ENCODE measurements at regions not wholly inside any gene's neighbourhood (a gene's known extent, or its start where the extent isn't known, plus 50 kb on each side); places are given as distances from the start of the nearest gene placed in this dataset.

DNA sequence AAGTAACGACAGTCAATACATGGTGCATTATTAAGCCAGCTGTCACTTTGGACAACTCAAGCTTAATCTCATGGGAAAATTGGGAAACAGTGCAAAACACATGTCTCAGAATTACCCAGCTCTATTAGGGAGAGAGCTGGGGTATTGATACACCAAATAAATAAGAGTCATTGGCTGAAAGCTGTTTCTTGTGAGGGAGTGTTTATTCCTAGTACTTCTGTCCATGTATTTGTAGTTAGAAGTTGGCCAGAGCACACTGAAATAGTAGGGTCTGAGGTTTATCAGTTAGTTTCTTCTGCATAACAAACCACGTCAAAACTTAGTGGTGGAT, 192.0 kb upstream of the RALGAPA2 start:
- Mint-ChIP-seq H3K36me3 (ENCODE audit: unreplicated experiment) (peaks cover 5% of the 10 kb centered on the region), H3K27ac (ENCODE audit: unreplicated experiment) (no peak overlapping the region), H3K9me3 (ENCODE audit: unreplicated experiment) (no peaks in the 10 kb centered on the region), H3K27me3 (ENCODE audit: unreplicated experiment) (peaks cover 2% of the 10 kb centered on the region), H3K4me3 (ENCODE audit: unreplicated experiment) (no peak overlapping the region), H3K4me1 (ENCODE audit: low read depth, unreplicated experiment) (peaks cover 3% of the 10 kb centered on the region)
- TF ChIP-seq, protein P1, sequence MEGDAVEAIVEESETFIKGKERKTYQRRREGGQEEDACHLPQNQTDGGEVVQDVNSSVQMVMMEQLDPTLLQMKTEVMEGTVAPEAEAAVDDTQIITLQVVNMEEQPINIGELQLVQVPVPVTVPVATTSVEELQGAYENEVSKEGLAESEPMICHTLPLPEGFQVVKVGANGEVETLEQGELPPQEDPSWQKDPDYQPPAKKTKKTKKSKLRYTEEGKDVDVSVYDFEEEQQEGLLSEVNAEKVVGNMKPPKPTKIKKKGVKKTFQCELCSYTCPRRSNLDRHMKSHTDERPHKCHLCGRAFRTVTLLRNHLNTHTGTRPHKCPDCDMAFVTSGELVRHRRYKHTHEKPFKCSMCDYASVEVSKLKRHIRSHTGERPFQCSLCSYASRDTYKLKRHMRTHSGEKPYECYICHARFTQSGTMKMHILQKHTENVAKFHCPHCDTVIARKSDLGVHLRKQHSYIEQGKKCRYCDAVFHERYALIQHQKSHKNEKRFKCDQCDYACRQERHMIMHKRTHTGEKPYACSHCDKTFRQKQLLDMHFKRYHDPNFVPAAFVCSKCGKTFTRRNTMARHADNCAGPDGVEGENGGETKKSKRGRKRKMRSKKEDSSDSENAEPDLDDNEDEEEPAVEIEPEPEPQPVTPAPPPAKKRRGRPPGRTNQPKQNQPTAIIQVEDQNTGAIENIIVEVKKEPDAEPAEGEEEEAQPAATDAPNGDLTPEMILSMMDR (IDR thresholded peaks at IDR 0.05; ENCODE audit: partially characterized antibody, unreplicated experiment): no peak
- DNase-seq: no peak

DNA sequence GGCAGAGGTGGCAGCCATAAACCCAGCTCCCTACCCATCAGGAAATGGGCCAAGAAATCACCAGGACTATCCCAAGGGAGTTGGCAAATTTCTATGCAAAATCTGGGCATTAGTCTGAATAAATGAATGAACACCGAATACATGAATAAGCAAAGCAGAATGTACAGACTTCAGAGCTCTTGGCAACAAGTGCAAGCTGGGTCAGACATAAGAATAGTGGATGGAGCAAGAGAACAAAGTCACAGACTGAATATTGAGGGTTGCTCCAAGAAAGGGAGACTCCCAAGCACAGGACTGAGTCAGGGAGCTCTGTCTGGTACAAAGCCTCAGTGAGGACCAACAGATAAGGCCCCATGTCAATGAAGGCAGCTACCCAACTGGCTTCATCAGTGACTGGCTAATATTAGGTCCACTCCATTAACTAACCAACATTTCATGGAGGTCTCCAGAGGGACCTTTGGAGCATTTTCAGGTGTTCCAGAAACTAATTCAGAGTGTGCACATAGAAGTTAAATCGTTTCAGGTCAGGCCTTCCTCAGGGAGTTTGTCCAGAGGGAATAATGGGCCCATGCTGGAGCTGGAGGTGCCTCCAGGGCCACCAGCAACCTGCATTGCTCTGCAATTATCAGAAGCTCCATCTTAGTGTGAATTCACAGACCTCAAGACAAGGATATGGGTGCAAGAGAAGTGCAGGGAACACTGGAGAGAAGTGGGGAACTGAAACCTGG, 191.5 kb upstream of the RALGAPA2 start:
- H3K27ac Mint-ChIP-seq (ENCODE audit: unreplicated experiment): no peak overlapping the region

DNA sequence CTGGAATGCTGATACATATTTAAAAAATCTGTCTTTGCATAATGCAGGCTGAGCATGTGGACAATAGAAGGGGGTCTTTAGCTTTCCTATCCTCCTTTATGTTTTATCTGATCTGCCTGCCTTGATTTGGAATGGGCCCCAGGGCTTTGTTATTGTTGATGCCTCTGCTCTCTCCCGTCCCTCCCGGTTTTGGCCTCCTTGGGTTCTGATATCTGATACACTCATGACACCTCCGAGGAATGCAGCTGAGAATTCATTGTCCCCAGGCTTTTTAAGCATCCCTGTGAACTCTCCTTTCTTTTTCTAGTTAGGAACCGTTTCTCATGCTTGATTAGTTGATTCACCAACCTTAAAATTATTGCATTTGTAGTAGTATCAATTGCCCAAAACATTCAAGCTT, 185.5 kb upstream of the RALGAPA2 start:
- peaks cover 1% of the 10 kb centered on the region for H3K27me3 Mint-ChIP-seq (ENCODE audit: unreplicated experiment)
- H3K9me3 Mint-ChIP-seq (ENCODE audit: unreplicated experiment): no peaks in the 10 kb centered on the region
- H3K36me3 Mint-ChIP-seq (ENCODE audit: unreplicated experiment): peaks cover 5% of the 10 kb centered on the region
- H3K4me1 Mint-ChIP-seq (ENCODE audit: low read depth, unreplicated experiment): peaks cover 20% of the 10 kb centered on the region
- TF ChIP-seq, protein P1 (IDR thresholded peaks at IDR 0.05; ENCODE audit: partially characterized antibody, unreplicated experiment): no peak
- H3K27ac Mint-ChIP-seq (ENCODE audit: unreplicated experiment): no peak overlapping the region
- DNase-seq: no peak
- peak overlapping the region; percentile 22 for H3K4me3 Mint-ChIP-seq (ENCODE audit: unreplicated experiment)

More for the DNA sequence above, 191.5 kb upstream of the RALGAPA2 start:
- Mint-ChIP-seq H3K9me3 (ENCODE audit: unreplicated experiment) (no peaks in the 10 kb centered on the region), H3K4me1 (ENCODE audit: low read depth, unreplicated experiment) (peaks cover 3% of the 10 kb centered on the region), H3K4me3 (ENCODE audit: unreplicated experiment) (no peak overlapping the region), H3K27me3 (ENCODE audit: unreplicated experiment) (peaks cover 1% of the 10 kb centered on the region), H3K36me3 (ENCODE audit: unreplicated experiment) (peaks cover 5% of the 10 kb centered on the region)
- DNase-seq: no peak
- TF ChIP-seq, protein P1 (IDR thresholded peaks at IDR 0.05; ENCODE audit: partially characterized antibody, unreplicated experiment): no peak

DNA sequence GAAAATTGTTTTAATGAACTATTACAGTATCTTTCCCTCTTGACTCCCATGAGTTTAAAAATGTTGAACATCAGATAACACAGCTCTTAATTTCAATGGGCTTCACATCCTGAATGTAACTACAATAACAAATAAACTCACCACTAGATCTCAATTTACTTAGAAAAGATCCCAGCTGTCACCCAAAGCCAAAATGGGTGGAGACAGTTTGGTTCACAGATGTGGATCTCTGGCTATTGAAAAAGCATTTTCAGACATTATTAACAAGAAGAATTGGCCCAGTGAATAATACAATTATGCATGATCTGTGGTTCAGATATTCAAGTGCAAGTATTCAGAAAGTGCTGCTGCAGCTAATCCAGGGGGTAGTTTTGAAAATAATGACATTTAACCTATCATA, 184.7 kb upstream of the RALGAPA2 start:
- H3K36me3 Mint-ChIP-seq (ENCODE audit: unreplicated experiment): peaks cover 5% of the 10 kb centered on the region
- no peaks in the 10 kb centered on the region for H3K9me3 Mint-ChIP-seq (ENCODE audit: unreplicated experiment)

DNA sequence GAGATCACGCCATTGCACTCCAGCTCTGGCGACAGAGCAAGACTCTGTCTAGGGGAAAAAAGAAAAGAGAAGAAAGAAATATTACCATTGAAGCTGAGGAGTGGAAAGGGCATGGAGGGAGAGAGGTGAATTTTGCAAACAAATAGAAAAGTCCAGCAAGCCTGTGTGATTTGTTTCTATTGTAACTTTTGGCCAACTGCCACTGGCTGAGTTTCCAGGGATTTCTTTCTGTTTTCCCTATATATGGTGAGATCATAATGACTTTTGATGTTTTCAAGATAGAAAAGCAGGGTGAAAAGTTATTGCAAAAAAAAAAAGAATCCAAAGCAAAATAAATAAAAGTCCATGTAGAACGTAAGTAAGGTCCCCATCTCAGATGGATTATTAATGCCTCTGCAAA, 184.2 kb upstream of the RALGAPA2 start:
- Mint-ChIP-seq H3K9me3 (ENCODE audit: unreplicated experiment) (no peaks in the 10 kb centered on the region), H3K27ac (ENCODE audit: unreplicated experiment) (no peak overlapping the region), H3K27me3 (ENCODE audit: unreplicated experiment) (peaks cover 1% of the 10 kb centered on the region), H3K36me3 (ENCODE audit: unreplicated experiment) (peaks cover 2% of the 10 kb centered on the region), H3K4me3 (ENCODE audit: unreplicated experiment) (no peak overlapping the region), H3K4me1 (ENCODE audit: low read depth, unreplicated experiment) (peaks cover 20% of the 10 kb centered on the region)
- no peak for DNase-seq
- TF ChIP-seq, protein P1 (IDR thresholded peaks at IDR 0.05; ENCODE audit: partially characterized antibody, unreplicated experiment): no peak

More for the DNA sequence above, 184.7 kb upstream of the RALGAPA2 start:
- Mint-ChIP-seq H3K27ac (ENCODE audit: unreplicated experiment) (peak overlapping the region; percentile 3), H3K27me3 (ENCODE audit: unreplicated experiment) (peaks cover 1% of the 10 kb centered on the region), H3K4me3 (ENCODE audit: unreplicated experiment) (no peak overlapping the region), H3K4me1 (ENCODE audit: low read depth, unreplicated experiment) (peaks cover 20% of the 10 kb centered on the region)
- DNase-seq: no peak
- TF ChIP-seq, protein P1 (IDR thresholded peaks at IDR 0.05; ENCODE audit: partially characterized antibody, unreplicated experiment): no peak

Data from glutamatergic neuron (in vitro differentiated cells).